Activated CD8-positive, alpha-beta memory T cell treated with anti-CD3 and anti-CD28 coated beads, Interleukin-2, amount 10 ng/mL, durations not matched to agents 7 days and 5 days (primary cell): ENCODE measurements at regions not wholly inside any gene's neighbourhood (a gene's known extent, or its start where the extent isn't known, plus 50 kb on each side); places are given as distances from the start of the nearest gene placed in this dataset.

Source experiments
- ATAC-seq: fragments of 150-1000 bp; cut with Tn5 transposase; one replicate; pipeline ENCODE4 v1.10.0; 2021; ENCODE audit warnings: moderate library complexity
- CTCF ChIA-PET: fragments of 350-600 bp; sonication (Branson Sonifier 250); formaldehyde crosslinking; loops from one replicate; lab custom pipeline; 2021; ENCODE audit warnings: antibody characterized with exemption; lab: Charles Lee
- DNase-seq: peaks from one replicate; pipeline ENCODE4 v3.0.0-alpha.2; 2020
- H3K27ac Mint-ChIP-seq: one replicate; pipeline ENCODE4 v1.8.0; 2021; ENCODE audit warnings: mild to moderate bottlenecking, mixed read lengths
- H3K27me3 Mint-ChIP-seq: one replicate; pipeline ENCODE4 v1.8.0; 2021; ENCODE audit warnings: mixed read lengths
- H3K36me3 Mint-ChIP-seq: one replicate; pipeline ENCODE4 v1.8.0; 2021; ENCODE audit warnings: mild to moderate bottlenecking, mixed read lengths
- H3K4me1 Mint-ChIP-seq: one replicate; pipeline ENCODE4 v1.8.0; 2021; ENCODE audit warnings: mixed read lengths
- H3K4me3 Mint-ChIP-seq: one replicate; pipeline ENCODE4 v1.8.0; 2021; ENCODE audit warnings: mild to moderate bottlenecking, moderate library complexity, mixed read lengths
- H3K9me3 Mint-ChIP-seq: one replicate; pipeline ENCODE4 v1.8.0; 2022; ENCODE audit warnings: low read depth, mixed read lengths

GRCh38 chr9:16039988-16040761, 487.3 kb downstream of the CCDC171 start:
- no peak for ATAC-seq
- CTCF ChIA-PET: interaction anchor here (0.8 kb wide), 1 partner anchor 166 kb away, joined by 4 read pairs; no protein-coding TSS in a partner anchor
- Mint-ChIP-seq H3K4me1 (no peaks in the 10 kb centered on the region), H3K27me3 (no peaks in the 10 kb centered on the region), H3K27ac (no peak overlapping the region), H3K4me3 (no peak overlapping the region), H3K9me3 (peaks cover 3% of the 10 kb centered on the region), H3K36me3 (no peaks in the 10 kb centered on the region)
- no peak for DNase-seq

GRCh38 chr9:16043756-16044578, 491.1 kb downstream of the CCDC171 start:
- H3K27me3 Mint-ChIP-seq: no peaks in the 10 kb centered on the region
- peaks cover 3% of the 10 kb centered on the region for H3K9me3 Mint-ChIP-seq
- CTCF ChIA-PET: no interaction called here
- H3K27ac Mint-ChIP-seq: no peak overlapping the region
- no peak for DNase-seq
- ATAC-seq: no peak
- no peaks in the 10 kb centered on the region for H3K36me3 Mint-ChIP-seq
- no peak overlapping the region for H3K4me3 Mint-ChIP-seq
- no peaks in the 10 kb centered on the region for H3K4me1 Mint-ChIP-seq

DNA sequence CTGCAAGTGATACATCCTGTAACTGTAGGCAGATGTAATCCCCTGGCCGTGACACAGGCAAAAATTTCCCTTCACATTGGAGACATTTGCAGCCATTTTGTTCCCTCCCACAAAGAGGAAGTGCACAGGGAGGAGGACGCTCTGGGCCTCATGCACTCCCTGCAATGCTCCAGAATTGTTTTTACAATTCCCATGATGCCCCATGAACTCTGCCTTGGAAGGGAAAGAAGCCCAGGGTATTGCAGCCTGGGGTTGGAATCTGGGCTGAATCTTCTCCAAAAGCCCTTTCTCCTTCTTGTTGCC, 491.7 kb downstream of the CCDC171 start:
- Mint-ChIP-seq H3K4me3 (no peak overlapping the region), H3K36me3 (no peaks in the 10 kb centered on the region), H3K27me3 (no peaks in the 10 kb centered on the region), H3K9me3 (peaks cover 3% of the 10 kb centered on the region), H3K27ac (no peak overlapping the region), H3K4me1 (no peaks in the 10 kb centered on the region)
- CTCF ChIA-PET: no interaction called here
- ATAC-seq: no peak
- DNase-seq: no peak

DNA sequence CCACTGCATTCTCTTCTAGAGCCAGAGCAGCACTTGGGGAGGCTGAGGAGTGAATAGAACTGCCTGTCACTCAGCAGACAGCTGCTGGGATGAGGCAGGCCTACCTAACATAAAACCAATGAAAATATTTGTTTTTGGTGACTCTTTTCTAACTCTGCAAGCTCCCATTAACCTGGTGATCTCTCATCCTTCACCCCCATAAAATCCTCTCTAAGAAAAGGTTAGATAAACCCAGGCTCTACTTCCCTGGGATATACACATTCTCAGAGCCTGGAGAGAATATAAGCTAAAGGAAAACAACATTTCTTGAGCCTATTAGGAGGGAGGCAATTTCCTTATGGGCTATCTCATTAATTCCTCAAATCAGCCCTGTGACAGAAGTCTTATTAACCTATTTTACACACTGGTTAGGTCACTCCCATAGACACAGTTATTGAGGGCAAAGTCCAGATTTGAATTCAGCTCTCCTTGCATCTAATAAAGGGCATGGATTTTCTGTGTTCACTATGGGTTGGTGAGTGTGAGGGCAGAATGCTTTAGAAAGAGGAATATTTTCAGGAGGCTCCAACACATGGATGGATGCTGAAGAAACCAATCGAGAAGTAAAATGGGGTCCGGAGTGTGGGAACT, 492.9 kb downstream of the CCDC171 start:
- CTCF ChIA-PET: no interaction called here
- H3K27me3 Mint-ChIP-seq: no peaks in the 10 kb centered on the region
- no peak for DNase-seq
- no peak overlapping the region for H3K4me3 Mint-ChIP-seq
- H3K9me3 Mint-ChIP-seq: peaks cover 3% of the 10 kb centered on the region
- no peak overlapping the region for H3K27ac Mint-ChIP-seq
- no peaks in the 10 kb centered on the region for H3K4me1 Mint-ChIP-seq
- ATAC-seq: no peak
- no peaks in the 10 kb centered on the region for H3K36me3 Mint-ChIP-seq

DNA sequence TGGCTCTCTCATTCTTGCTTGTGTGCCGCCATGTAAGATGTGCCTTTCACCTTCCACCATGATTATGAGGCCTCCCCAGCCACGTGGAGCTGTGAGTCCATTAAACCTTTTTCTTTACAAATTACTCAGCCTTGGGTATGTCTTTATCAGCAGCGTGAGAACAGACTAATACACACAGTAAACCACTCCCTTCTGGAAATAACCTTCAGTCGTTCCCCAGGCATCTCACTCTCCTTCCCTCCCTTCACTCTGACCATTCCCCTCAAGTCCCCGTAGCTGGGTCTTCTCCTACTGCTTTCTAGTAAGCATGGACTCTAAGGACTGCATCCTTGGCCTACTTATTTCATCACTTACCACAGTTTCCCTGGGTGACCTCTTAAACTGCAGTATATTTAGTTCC, 493.9 kb downstream of the CCDC171 start:
- no peaks in the 10 kb centered on the region for H3K4me1 Mint-ChIP-seq
- no peaks in the 10 kb centered on the region for H3K36me3 Mint-ChIP-seq
- no peak overlapping the region for H3K27ac Mint-ChIP-seq
- no peaks in the 10 kb centered on the region for H3K27me3 Mint-ChIP-seq
- DNase-seq (no peak), ATAC-seq (no peak)
- CTCF ChIA-PET: no interaction called here
- H3K4me3 Mint-ChIP-seq: no peak overlapping the region
- H3K9me3 Mint-ChIP-seq: peaks cover 3% of the 10 kb centered on the region

GRCh38 chr9:16048129-16048528, 495.3 kb downstream of the CCDC171 start:
- CTCF ChIA-PET: no interaction called here
- ATAC-seq (no peak), DNase-seq (no peak)
- H3K4me1 Mint-ChIP-seq: no peaks in the 10 kb centered on the region
- H3K27ac Mint-ChIP-seq: no peak overlapping the region
- H3K4me3 Mint-ChIP-seq: no peak overlapping the region
- peaks cover 7% of the 10 kb centered on the region for H3K9me3 Mint-ChIP-seq
- no peaks in the 10 kb centered on the region for H3K36me3 Mint-ChIP-seq
- H3K27me3 Mint-ChIP-seq: no peaks in the 10 kb centered on the region

GRCh38 chr9:16052146-16052545, 499.3 kb downstream of the CCDC171 start:
- no peaks in the 10 kb centered on the region for H3K4me1 Mint-ChIP-seq
- DNase-seq: no peak

DNA sequence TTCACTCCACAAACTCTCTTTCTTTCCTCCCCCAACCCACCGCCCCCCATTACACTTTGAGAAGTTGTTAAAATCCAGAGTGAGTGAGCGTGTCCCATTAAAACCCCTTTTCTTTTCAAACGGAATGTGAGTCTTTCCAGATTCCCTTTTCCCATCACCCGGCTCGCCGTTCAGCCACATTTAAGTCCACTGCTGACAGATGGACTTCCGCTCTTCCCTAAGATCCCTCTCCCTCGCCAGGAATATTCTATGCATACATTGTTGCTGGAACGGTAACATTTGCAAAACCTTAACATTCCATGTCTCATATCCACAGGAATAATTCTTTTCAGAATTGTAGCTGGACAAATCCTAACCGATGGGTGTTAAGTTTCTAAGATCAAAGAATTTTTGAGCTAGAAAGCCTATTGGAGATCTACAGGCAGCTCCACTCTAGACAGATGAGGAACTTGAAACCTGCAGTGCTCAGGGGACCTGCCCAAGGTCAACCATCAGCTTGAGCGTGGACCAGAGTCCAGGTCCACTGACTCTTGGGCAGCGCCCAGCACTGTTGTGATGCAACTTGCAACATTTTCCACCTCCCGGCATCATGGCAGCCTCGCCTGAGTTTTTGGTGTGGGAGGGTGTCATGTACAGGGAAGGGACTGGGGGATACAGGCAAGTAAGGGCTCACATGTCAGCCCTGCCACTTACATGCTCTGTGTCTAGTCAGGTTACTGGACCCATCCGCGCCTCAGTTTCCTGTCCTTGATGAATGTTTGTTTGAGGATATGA, 500.1 kb downstream of the CCDC171 start:
- Mint-ChIP-seq H3K27me3 (no peaks in the 10 kb centered on the region), H3K9me3 (peaks cover 4% of the 10 kb centered on the region), H3K36me3 (no peaks in the 10 kb centered on the region), H3K4me1 (peaks cover under 1% of the 10 kb centered on the region), H3K4me3 (no peak overlapping the region), H3K27ac (no peak overlapping the region)
- DNase-seq (no peak), ATAC-seq (no peak)
- CTCF ChIA-PET: no interaction called here

More at GRCh38 chr9:16052146-16052545, 499.3 kb downstream of the CCDC171 start:
- Mint-ChIP-seq H3K4me3 (no peak overlapping the region), H3K27ac (no peak overlapping the region), H3K27me3 (no peaks in the 10 kb centered on the region), H3K36me3 (no peaks in the 10 kb centered on the region), H3K9me3 (peaks cover 7% of the 10 kb centered on the region)
- CTCF ChIA-PET: no interaction called here
- ATAC-seq: no peak

- peaks cover 5% of the 10 kb centered on the region for H3K4me1 Mint-ChIP-seq
- H3K36me3 Mint-ChIP-seq: no peaks in the 10 kb centered on the region
- ATAC-seq (no peak), DNase-seq (no peak)
- CTCF ChIA-PET: no interaction called here
- no peak overlapping the region for H3K27ac Mint-ChIP-seq
- no peak overlapping the region for H3K4me3 Mint-ChIP-seq
- H3K27me3 Mint-ChIP-seq: no peaks in the 10 kb centered on the region
- H3K9me3 Mint-ChIP-seq: peaks cover 5% of the 10 kb centered on the region
Observed at GRCh38 chr9:16057541-16057940, 504.7 kb downstream of the CCDC171 start.

GRCh38 chr9:16058131-16058549, 505.3 kb downstream of the CCDC171 start:
- no peaks in the 10 kb centered on the region for H3K36me3 Mint-ChIP-seq
- CTCF ChIA-PET: no interaction called here
- H3K27me3 Mint-ChIP-seq: no peaks in the 10 kb centered on the region
- H3K9me3 Mint-ChIP-seq: peaks cover 2% of the 10 kb centered on the region
- no peak for ATAC-seq
- DNase-seq: no peak
- no peak overlapping the region for H3K27ac Mint-ChIP-seq
- no peak overlapping the region for H3K4me3 Mint-ChIP-seq
- peaks cover 5% of the 10 kb centered on the region for H3K4me1 Mint-ChIP-seq

GRCh38 chr9:16060436-16061129, 507.7 kb downstream of the CCDC171 start:
- ATAC-seq (no peak), DNase-seq (no peak)
- Mint-ChIP-seq H3K27me3 (no peaks in the 10 kb centered on the region), H3K4me1 (peaks cover 5% of the 10 kb centered on the region), H3K9me3 (peaks cover 5% of the 10 kb centered on the region), H3K27ac (no peak overlapping the region), H3K36me3 (no peaks in the 10 kb centered on the region), H3K4me3 (no peak overlapping the region)
- CTCF ChIA-PET: no interaction called here

- DNase-seq (no peak), ATAC-seq (no peak)
- peaks cover 5% of the 10 kb centered on the region for H3K9me3 Mint-ChIP-seq
- CTCF ChIA-PET: no interaction called here
- H3K27me3 Mint-ChIP-seq: no peaks in the 10 kb centered on the region
- no peak overlapping the region for H3K27ac Mint-ChIP-seq
- H3K4me1 Mint-ChIP-seq: peaks cover 5% of the 10 kb centered on the region
- H3K4me3 Mint-ChIP-seq: no peak overlapping the region
- H3K36me3 Mint-ChIP-seq: no peaks in the 10 kb centered on the region
Observed at GRCh38 chr9:16062542-16063240, 509.8 kb downstream of the CCDC171 start.
